ENCODE measurements at regions not wholly inside any gene's neighbourhood (a gene's known extent, or its start where the extent isn't known, plus 50 kb on each side); places are given as distances from the start of the nearest gene placed in this dataset.
A peak's percentile ranks its signal among the peaks of the same experiment; 100 is the strongest.

GRCh38 chr16:73171901-73172240, 123.9 kb upstream of the ZFHX3 start:
- DNase-seq: peak; percentile 29

GRCh38 chr16:73171380-73171779, 123.5 kb upstream of the ZFHX3 start:
- DNase-seq: no peak

- DNase-seq: no peak
Observed at GRCh38 chr16:73170612-73171038, 122.7 kb upstream of the ZFHX3 start.

DNA sequence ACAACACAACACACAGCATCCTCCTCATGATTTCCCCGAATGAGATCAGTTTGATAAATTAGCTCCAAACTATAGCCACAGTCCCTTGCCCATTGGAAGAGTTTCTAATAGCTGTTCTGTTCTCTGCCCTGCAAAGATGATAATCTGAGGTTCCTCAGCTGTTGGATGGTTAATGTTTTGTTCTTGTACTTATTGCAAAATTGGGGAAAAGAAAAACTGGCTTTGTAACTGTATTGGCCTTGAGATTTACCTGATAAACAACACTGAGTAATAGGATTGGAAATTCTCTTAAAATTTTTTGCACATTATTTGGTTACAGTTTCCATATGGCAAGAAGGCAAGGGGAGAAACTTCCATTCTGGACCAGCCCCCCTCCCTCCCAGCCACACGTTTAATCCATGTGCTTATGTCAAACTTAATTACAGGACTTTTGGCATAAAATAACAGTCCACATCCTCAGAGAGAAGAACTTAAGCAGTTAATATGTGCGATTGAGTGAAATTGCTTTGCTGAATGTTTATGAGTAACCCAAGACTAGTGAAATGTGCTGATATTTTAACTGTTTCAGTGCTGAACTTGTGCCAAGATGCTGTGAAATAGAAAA, 119.1 kb upstream of the ZFHX3 start:
- DNase-seq: no peak

- DNase-seq: no peak
Observed at GRCh38 chr16:73166441-73166851, 118.5 kb upstream of the ZFHX3 start.

DNA sequence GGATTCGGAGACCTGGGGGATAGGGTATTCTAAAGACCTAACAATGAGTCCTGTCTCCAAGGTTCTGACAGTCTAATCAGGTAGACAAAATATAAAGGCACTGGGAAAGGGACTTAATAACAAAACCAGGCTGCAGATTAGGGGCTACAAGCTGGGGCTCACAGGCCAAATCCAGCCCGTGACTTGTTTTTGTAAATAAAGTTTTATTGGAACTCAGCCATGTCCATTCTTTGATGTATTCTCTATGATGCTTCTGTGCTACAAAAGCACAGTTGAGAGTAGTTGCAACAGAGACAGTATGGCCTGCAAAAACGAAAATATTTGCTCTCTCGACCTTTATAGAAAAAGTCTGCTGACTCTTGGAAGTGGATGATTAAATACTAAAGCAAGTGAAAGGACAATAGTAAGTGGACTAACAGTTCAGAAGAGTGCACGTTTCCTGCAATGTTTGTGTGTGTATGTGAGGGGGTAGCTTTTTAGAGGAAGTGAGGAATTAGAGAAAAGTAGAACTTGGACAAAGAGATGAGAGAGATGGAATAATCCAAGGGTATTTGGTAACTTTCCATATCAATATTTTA, 115.4 kb upstream of the ZFHX3 start:
- no peak for DNase-seq

DNA sequence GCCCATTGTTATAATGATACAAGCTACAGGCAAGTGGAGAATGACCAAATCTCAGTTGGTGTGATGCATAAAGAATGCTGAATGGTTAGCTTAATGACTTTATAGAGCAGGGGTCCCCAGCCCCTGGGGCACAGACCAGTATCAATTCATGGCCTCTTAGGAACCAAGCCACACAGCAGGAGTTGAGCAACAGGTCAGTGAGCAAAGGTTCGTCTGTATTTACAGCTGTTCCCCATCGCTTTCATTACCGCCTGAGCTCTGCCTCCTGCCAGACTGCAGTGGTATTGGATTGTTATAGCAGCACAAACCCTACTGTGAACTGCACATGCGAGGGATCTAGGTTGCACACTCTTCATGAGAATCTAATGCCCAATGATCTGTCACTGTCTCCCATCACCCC, 114.0 kb upstream of the ZFHX3 start:
- DNase-seq: no peak

GRCh38 chr16:73159296-73159695, 111.4 kb upstream of the ZFHX3 start:
- DNase-seq: no peak

DNA sequence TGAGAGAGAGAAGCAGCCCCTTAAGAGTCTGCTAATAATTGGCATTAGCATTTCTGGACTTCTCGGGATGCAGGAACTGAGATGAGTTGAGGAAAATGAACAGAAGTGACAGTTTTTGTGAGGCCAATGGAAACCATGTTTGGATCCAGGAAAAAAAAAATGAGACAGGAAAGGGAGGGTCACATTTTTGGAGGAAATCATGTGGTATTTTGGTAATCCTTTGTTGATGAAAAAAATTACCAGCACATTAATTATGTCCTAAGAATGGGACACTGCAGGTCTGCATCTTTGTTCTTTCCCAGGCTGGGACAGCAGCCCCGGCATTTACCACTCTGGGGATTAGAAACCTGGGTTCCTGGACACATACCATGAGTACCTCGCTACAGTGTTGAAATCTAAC, 109.9 kb upstream of the ZFHX3 start:
- DNase-seq: no peak

GRCh38 chr16:73154063-73154870, 106.3 kb upstream of the ZFHX3 start:
- DNase-seq: no peak

- DNase-seq: no peak
Observed at GRCh38 chr16:73152386-73153125, 104.6 kb upstream of the ZFHX3 start.

GRCh38 chr16:73151941-73152340, 104.0 kb upstream of the ZFHX3 start:
- DNase-seq: no peak

- no peak for DNase-seq
Observed at GRCh38 chr16:73151225-73151624, 103.3 kb upstream of the ZFHX3 start.

- DNase-seq: no peak
Observed at GRCh38 chr16:73150786-73151185, 102.9 kb upstream of the ZFHX3 start.

- no peak for DNase-seq
Observed at GRCh38 chr16:73149334-73149733, 101.4 kb upstream of the ZFHX3 start.

GRCh38 chr16:73147958-73148357, 100.0 kb upstream of the ZFHX3 start:
- no peak for DNase-seq

DNA sequence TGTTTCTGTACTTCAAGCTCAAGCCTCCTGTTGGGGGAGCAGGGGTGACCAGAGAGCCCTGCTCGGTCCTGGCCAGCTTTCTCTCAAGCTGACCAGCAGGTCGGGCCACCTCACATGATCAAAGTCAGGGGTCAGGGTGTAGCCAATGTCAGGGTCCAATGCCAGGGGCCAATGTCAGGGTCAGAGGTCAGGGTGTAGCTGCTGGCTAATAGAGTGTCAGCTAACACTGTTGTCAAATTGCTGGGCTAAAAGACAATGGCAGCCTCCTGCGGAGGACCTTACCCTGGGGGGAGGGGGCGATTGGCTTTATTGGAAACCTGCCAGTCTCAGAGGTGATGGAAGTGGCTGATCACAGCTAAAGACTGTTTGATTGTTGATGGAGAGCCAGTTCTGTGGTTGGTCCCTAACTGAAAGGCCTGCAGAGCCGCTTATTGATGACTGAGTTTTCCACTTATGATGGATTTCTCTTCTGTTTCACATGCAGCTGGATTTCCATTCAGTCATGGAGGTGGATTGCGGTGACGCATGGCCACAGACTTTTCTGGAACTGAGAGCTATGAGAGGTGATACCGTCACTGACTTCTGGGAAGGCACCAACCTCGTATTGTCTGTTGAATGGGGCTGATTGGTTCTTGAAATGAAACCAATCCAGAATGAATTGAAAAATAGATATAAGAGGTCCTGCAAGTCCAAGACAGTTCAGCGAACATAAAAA, 97.4 kb upstream of the ZFHX3 start:
- no peak for DNase-seq

DNA sequence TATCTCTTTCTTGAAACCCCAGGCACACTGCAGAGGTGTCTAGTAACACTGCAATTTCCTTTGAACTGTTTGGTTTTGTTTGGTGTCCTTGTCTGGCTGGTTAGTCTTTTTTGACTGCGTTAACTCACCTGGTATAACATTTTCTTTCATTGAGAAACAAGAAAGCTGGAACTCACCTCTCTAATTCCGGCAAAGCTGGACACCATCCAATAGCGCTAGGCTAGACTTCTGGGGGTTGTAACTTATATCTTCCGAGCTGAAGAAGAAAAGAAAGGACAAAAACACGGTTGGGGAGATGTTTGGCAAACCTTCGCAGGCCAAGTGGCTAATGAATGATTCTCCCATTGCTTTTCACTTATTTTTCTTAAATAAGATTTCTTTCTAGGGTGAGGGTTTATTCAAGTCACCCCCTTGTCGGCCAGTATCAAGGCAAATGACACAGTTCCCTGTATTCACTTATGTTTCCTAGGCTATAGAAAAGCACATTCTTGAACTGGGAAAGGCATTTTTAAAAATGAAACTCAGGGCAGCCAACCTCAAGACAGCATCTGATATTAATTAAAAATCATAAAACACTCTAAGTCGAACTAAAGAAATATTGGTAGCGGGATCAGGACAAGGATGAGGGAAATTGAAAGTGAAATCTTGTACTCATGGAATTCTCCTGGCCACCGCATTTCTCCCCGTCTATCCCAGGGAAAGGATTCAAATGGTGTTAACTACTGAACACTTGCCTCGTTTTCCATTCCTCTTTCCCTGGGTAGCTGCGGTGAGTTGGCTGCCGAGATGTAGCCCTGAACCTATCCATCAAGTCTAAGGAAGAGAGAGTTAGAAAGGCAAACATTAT, 95.9 kb upstream of the ZFHX3 start:
- DNase-seq: no peak

DNA sequence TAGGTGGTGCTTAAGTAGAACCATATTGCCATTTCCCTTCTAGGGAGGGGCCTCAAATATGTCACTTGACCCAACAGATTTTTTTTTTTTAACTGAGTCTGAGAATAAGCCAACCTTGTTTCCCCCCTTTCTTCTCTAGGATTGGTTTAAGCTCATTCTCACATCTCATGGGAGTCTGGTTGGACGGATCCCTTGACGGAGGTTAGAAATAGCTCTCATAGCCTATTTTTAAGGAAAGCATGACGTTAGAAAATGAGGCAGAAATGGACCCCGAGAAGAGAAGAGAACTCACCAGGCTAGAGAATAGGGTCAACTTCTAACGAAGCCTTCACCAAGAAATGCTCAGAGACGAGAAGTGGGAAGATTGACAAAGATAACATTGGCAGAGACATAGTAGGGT, 95.1 kb upstream of the ZFHX3 start:
- no peak for DNase-seq

DNA sequence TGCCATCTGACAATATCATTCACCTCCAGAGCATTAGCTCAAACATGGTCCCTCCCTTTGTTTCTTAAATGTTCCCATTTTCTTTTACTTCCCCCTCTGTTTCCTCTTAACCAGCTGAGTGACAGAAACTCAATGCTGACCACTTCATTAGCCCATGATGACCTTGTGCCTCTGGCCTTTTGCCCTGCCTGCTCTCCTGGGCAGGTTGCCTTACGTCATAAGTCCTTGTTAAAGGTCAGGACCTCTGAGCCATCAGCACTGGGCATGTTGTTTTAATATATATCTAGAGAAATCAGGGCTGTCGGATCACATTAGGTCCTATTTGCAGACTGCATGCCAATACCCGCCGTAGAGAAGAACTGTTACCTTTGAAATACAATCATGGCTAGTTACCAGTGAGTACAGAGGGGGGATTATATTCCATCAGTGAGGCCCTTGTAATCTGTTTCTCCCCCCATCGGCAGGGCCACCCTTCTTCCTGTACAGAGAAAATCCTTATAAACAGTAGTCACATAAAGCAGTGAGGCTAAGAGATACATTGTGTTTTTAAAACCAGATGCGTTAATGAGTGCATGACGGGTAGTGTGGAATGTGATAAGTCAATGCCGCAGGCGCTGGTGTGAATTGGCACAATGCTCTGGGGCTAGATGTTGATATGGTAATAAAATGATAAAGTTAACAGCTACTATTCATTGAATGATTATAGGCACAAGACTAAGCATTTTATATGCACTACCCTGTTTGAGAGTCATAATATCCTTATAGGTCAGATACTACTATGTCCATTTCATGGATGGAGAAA, 94.3 kb upstream of the ZFHX3 start:
- DNase-seq: no peak

DNA sequence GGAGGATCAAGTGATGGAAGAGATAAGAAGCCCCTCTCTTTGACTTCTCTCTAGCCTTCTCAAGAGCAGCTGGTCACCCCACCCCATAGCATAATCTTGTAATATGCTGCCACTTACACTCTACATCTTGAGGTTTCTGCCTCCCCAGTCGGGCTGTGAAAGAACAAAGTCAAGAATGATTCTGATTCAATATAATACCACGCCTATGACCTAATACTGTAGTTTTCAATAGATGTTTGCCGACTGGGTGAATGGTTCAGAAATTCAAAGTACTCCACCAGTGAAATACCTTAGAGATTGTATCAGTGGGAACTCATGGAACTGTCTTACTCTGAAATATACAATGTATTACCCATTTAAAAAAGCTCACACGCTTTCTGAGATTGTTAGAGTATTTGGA, 93.0 kb upstream of the ZFHX3 start:
- DNase-seq: no peak
